ENCODE measurements at regions not wholly inside any gene's neighbourhood (a gene's known extent, or its start where the extent isn't known, plus 50 kb on each side); places are given as distances from the start of the nearest gene placed in this dataset.

DNA sequence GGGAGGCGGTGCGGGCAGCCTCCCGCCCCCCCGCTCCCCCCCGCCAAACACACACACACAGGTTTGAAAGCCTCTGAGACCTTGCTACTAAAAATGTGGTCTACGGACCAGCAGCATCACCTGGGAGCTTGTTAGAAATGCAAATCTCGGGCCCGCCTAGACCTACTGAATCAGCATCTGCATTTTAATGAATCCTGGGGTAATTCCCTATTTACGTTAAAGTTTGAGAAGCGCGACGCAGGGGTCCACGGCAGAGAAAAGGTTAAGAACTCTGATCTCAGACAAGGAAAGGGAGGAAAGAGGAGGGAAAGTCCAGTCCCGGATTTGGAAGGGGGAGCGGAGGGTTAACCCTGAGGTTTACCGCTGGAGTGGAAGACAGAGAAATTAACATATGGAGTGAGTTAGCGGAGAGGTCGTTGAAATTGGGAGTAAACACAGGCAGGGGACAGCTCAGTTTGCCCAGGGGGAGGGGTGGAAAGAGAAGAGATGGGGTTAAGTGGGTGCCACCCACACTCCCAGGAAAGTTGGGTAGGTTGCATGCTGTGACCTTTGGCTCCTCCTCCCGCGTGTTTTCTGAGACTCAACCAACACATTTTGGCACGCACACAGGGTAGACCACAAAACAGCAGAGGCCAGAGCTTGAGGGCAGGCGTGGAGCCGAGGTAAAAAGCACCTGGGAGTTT is 483.6 kb downstream of the BCOR start:
- no peak for DNase-seq (ENCODE audit: low read depth)
- no peak overlapping the region for H3K4me3 ChIP-seq (ENCODE audit: low read length)
- no peak overlapping the region for H3K9ac ChIP-seq (ENCODE audit: low read length)
- H3K4me1 ChIP-seq (ENCODE audit: control insufficient read depth, insufficient read depth, low read length): no peaks in the 10 kb centered on the region
- no peaks in the 10 kb centered on the region for H3K36me3 ChIP-seq (ENCODE audit: control insufficient read depth, insufficient read depth, low read length, severe bottlenecking)
- H3K9me3 ChIP-seq (ENCODE audit: control insufficient read depth, low read length): peaks cover 17% of the 10 kb centered on the region
- peaks cover 68% of the 10 kb centered on the region for H3K27me3 ChIP-seq (replicated peaks; ENCODE audit: control insufficient read depth, insufficient read depth, low read length)

DNA sequence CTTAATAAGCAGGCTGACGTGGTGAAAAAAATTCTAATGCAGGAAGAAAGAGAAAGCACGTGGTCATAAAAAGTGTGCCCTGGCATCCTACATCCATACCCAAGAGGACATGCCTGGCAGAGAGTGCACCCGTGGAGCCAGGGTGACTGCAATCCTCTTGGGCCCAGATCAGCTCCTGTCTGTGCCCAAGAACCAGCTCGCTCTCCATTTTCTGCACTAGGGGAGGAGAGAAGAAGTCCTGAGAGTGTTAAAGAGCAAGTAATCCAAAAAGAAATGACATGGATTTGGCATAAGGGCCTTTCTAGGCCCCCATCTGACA is 483.1 kb downstream of the BCOR start:
- DNase-seq (ENCODE audit: low read depth): no peak
- Histone ChIP-seq H3K4me3 (ENCODE audit: low read length) (no peak overlapping the region), H3K9ac (ENCODE audit: low read length) (no peak overlapping the region), H3K27me3 (replicated peaks; ENCODE audit: control insufficient read depth, insufficient read depth, low read length) (peaks cover 66% of the 10 kb centered on the region), H3K36me3 (ENCODE audit: control insufficient read depth, insufficient read depth, low read length, severe bottlenecking) (no peaks in the 10 kb centered on the region), H3K4me1 (ENCODE audit: control insufficient read depth, insufficient read depth, low read length) (no peaks in the 10 kb centered on the region), H3K9me3 (ENCODE audit: control insufficient read depth, low read length) (peaks cover 17% of the 10 kb centered on the region)

- Histone ChIP-seq H3K9ac (ENCODE audit: low read length) (no peak overlapping the region), H3K4me3 (ENCODE audit: low read length) (no peak overlapping the region), H3K4me1 (ENCODE audit: control insufficient read depth, insufficient read depth, low read length) (no peaks in the 10 kb centered on the region), H3K27me3 (replicated peaks; ENCODE audit: control insufficient read depth, insufficient read depth, low read length) (peaks cover 57% of the 10 kb centered on the region), H3K36me3 (ENCODE audit: control insufficient read depth, insufficient read depth, low read length, severe bottlenecking) (no peaks in the 10 kb centered on the region), H3K9me3 (ENCODE audit: control insufficient read depth, low read length) (peaks cover 15% of the 10 kb centered on the region)
- DNase-seq (ENCODE audit: low read depth): no peak
Measured at GRCh38 chrX:39616098-39616729, 481.5 kb downstream of the BCOR start.

DNA sequence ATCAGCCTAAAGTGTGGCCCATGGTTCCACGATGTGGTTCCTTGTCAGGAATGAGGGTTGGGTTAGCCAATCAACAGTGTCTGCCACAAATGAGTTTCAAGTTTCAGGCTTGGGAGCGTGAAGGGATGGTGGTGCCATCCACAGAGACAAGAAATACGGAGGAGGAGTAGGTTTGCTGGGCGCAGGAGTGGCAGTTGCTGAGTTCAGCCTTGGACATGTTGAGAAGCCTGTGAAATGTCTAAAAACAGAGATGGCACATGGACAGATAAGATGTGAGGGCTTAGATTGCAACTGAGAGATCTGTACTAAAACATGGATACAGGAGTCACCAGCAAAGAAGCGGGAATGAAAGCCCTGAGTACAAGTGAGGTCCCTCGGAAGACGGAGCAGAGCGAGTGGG is 481.0 kb downstream of the BCOR start:
- no peaks in the 10 kb centered on the region for H3K36me3 ChIP-seq (ENCODE audit: control insufficient read depth, insufficient read depth, low read length, severe bottlenecking)
- no peak for DNase-seq (ENCODE audit: low read depth)
- no peaks in the 10 kb centered on the region for H3K4me1 ChIP-seq (ENCODE audit: control insufficient read depth, insufficient read depth, low read length)
- no peak overlapping the region for H3K9ac ChIP-seq (ENCODE audit: low read length)
- H3K4me3 ChIP-seq (ENCODE audit: low read length): no peak overlapping the region
- peaks cover 57% of the 10 kb centered on the region for H3K27me3 ChIP-seq (replicated peaks; ENCODE audit: control insufficient read depth, insufficient read depth, low read length)
- H3K9me3 ChIP-seq (ENCODE audit: control insufficient read depth, low read length): peaks cover 19% of the 10 kb centered on the region

DNA sequence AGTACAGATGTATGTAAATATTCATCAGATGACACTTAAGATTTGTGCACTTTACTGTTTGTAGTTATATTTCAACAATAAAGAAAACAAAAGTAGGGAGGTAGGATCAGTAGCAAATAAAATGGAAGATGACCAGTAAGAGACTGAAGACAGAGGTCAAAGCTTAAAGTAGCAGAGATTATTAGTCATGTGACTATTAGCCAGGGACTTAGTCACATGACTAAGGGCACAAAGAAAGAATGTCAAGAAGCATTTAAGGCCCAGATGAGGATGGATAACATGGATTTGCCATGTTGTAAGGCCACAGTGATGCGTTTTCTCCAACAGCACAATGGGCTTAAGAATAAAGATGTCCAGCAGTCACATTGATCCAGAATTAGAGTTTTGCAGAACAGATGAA is 479.6 kb downstream of the BCOR start:
- no peak overlapping the region for H3K9ac ChIP-seq (ENCODE audit: low read length)
- no peaks in the 10 kb centered on the region for H3K4me1 ChIP-seq (ENCODE audit: control insufficient read depth, insufficient read depth, low read length)
- no peak for DNase-seq (ENCODE audit: low read depth)
- no peaks in the 10 kb centered on the region for H3K36me3 ChIP-seq (ENCODE audit: control insufficient read depth, insufficient read depth, low read length, severe bottlenecking)
- peaks cover 50% of the 10 kb centered on the region for H3K27me3 ChIP-seq (replicated peaks; ENCODE audit: control insufficient read depth, insufficient read depth, low read length)
- peaks cover 29% of the 10 kb centered on the region for H3K9me3 ChIP-seq (ENCODE audit: control insufficient read depth, low read length)
- H3K4me3 ChIP-seq (ENCODE audit: low read length): no peak overlapping the region

DNA sequence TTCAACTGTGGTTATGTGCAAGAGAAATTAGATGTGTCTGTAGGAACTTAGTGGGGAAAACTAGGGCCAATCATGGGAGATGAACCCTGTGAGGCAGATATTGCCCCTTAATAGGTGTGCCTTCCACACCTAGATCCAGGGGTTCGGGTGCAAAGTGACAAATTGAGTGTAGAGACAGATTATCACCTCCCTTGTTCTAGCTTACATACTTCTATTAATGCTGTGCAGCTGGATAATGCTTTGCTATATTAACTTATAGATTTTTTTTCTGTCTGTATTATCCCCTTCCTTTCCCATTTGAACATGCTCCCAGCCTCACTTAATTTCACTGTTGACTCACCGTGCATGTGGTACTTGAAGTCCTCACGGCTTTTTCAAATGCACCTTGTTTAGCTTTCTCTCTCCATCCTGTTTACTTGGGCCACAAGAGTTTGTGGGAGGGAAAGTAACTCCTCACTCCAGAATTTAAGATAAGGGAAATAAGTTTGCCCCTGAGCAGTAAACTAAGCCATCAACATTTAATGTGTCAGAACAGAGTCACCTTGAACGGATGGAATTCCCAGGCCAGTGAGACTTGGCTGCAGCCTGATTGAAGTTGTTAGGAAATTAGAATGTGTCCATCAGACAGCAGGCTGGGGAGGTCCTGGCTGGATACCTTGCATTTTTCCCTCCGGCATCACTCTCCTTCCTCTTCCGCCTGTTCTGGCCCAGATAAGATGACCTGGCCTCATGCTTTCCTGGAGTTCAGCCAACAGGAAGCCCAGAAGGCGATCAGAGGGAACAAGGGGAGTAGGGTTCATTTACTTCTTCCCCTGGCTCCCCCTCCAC is 478.4 kb downstream of the BCOR start:
- Histone ChIP-seq H3K9ac (ENCODE audit: low read length) (no peak overlapping the region), H3K4me3 (ENCODE audit: low read length) (no peak overlapping the region), H3K9me3 (ENCODE audit: control insufficient read depth, low read length) (peaks cover 41% of the 10 kb centered on the region), H3K4me1 (ENCODE audit: control insufficient read depth, insufficient read depth, low read length) (no peaks in the 10 kb centered on the region), H3K27me3 (replicated peaks; ENCODE audit: control insufficient read depth, insufficient read depth, low read length) (peaks cover 51% of the 10 kb centered on the region), H3K36me3 (ENCODE audit: control insufficient read depth, insufficient read depth, low read length, severe bottlenecking) (no peaks in the 10 kb centered on the region)
- no peak for DNase-seq (ENCODE audit: low read depth)

DNA sequence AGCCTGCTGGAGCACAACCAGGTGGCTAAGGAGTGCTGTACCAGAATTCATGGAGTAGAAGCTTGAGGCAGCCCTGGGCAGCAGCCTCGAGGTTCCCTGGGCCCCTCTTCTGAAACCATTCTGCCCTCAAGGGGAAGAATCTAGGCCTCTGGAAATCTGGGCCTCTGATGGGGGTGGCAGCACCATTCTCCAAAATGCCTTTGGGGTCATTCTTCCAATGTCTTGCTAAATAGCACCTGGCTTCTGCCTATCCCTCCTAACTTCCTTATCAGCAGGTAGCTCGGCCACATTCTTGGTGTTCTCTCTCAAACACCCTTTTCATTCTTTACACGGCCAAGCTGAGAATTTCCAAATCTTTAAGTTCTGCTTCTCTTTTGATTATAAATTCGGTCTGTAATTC is 473.6 kb downstream of the BCOR start:
- Histone ChIP-seq H3K4me3 (ENCODE audit: low read length) (no peak overlapping the region), H3K36me3 (ENCODE audit: control insufficient read depth, insufficient read depth, low read length, severe bottlenecking) (no peaks in the 10 kb centered on the region), H3K4me1 (ENCODE audit: control insufficient read depth, insufficient read depth, low read length) (no peaks in the 10 kb centered on the region), H3K27me3 (replicated peaks; ENCODE audit: control insufficient read depth, insufficient read depth, low read length) (peaks cover 43% of the 10 kb centered on the region), H3K9ac (ENCODE audit: low read length) (no peak overlapping the region), H3K9me3 (ENCODE audit: control insufficient read depth, low read length) (peaks cover 42% of the 10 kb centered on the region)
- no peak for DNase-seq (ENCODE audit: low read depth)

DNA sequence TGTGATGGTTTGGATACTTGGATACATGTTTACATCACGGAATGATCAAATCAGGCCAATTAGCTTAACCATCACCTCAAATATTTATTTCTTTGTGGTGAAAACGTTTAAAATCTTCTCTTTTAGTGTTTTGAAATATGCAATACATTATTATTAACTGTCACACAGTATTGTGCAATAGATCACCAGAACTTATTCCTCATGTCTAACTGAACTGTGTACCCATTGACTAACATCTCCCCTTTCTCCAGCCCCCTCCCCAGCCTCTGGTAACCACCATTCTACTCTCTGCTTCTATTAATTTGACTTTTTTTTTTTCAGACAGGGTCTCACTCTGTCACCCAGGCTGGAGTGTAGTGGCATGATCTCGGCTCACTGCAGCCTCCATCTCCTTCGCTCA is 471.9 kb downstream of the BCOR start:
- Histone ChIP-seq H3K4me3 (ENCODE audit: low read length) (no peak overlapping the region), H3K36me3 (ENCODE audit: control insufficient read depth, insufficient read depth, low read length, severe bottlenecking) (no peaks in the 10 kb centered on the region), H3K9me3 (ENCODE audit: control insufficient read depth, low read length) (peaks cover 42% of the 10 kb centered on the region), H3K4me1 (ENCODE audit: control insufficient read depth, insufficient read depth, low read length) (no peaks in the 10 kb centered on the region), H3K27me3 (replicated peaks; ENCODE audit: control insufficient read depth, insufficient read depth, low read length) (peaks cover 45% of the 10 kb centered on the region), H3K9ac (ENCODE audit: low read length) (no peak overlapping the region)
- DNase-seq (ENCODE audit: low read depth): no peak

- no peaks in the 10 kb centered on the region for H3K4me1 ChIP-seq (ENCODE audit: control insufficient read depth, insufficient read depth, low read length)
- no peak overlapping the region for H3K4me3 ChIP-seq (ENCODE audit: low read length)
- no peak overlapping the region for H3K9ac ChIP-seq (ENCODE audit: low read length)
- H3K36me3 ChIP-seq (ENCODE audit: control insufficient read depth, insufficient read depth, low read length, severe bottlenecking): no peaks in the 10 kb centered on the region
- H3K27me3 ChIP-seq (replicated peaks; ENCODE audit: control insufficient read depth, insufficient read depth, low read length): peaks cover 48% of the 10 kb centered on the region
- DNase-seq (ENCODE audit: low read depth): no peak
- peaks cover 39% of the 10 kb centered on the region for H3K9me3 ChIP-seq (ENCODE audit: control insufficient read depth, low read length)
Measured at GRCh38 chrX:39626749-39627148, 471.0 kb downstream of the BCOR start.

DNA sequence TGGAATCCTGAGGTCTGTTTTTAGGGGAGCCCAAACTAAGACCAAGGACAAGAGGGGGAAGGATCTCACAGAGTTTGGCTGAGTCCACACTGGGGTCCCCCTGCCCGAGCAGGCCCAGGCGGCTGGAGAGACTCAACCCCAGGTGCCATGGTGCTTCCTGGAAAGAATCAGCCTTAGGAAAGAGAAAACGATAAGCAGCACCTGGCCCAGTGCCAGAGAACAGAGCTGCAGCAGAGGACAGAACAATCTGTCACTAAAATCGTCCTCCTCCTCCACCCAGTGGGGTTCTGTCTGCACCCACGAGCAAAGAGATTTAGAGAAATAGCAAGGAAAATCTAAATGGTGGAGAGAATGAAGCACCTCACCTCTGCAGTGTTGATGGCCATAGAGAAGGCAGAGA is 470.5 kb downstream of the BCOR start:
- H3K4me1 ChIP-seq (ENCODE audit: control insufficient read depth, insufficient read depth, low read length): no peaks in the 10 kb centered on the region
- no peak overlapping the region for H3K9ac ChIP-seq (ENCODE audit: low read length)
- no peak overlapping the region for H3K4me3 ChIP-seq (ENCODE audit: low read length)
- peaks cover 38% of the 10 kb centered on the region for H3K9me3 ChIP-seq (ENCODE audit: control insufficient read depth, low read length)
- DNase-seq (ENCODE audit: low read depth): no peak
- H3K36me3 ChIP-seq (ENCODE audit: control insufficient read depth, insufficient read depth, low read length, severe bottlenecking): no peaks in the 10 kb centered on the region
- H3K27me3 ChIP-seq (replicated peaks; ENCODE audit: control insufficient read depth, insufficient read depth, low read length): peaks cover 49% of the 10 kb centered on the region

DNA sequence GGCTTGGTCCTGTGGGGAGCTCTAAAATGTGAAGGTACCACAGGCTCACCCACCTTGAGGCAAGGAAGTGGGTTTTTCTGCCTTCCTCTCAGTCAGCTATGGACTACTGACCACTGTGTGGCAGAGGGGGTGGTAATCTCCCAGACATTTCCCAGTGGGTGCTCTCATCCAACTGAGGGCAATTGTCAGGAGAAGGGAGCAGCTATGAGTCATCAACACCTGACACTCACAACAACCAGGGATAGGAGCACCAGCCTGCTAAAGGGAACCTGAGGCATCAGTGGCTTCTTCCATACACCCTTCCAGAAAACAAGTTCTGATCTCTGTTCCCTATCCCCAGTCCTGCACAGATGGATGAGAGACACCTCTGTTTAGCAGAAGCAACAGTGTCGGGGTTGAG is 468.8 kb downstream of the BCOR start:
- H3K36me3 ChIP-seq (ENCODE audit: control insufficient read depth, insufficient read depth, low read length, severe bottlenecking): no peaks in the 10 kb centered on the region
- DNase-seq (ENCODE audit: low read depth): no peak
- H3K9me3 ChIP-seq (ENCODE audit: control insufficient read depth, low read length): peaks cover 23% of the 10 kb centered on the region
- peaks cover 52% of the 10 kb centered on the region for H3K27me3 ChIP-seq (replicated peaks; ENCODE audit: control insufficient read depth, insufficient read depth, low read length)
- H3K9ac ChIP-seq (ENCODE audit: low read length): no peak overlapping the region
- no peaks in the 10 kb centered on the region for H3K4me1 ChIP-seq (ENCODE audit: control insufficient read depth, insufficient read depth, low read length)
- no peak overlapping the region for H3K4me3 ChIP-seq (ENCODE audit: low read length)
